Mesenchymal stem cell (in vitro differentiated cells and primary cell): ENCODE measurements at regions not wholly inside any gene's neighbourhood (a gene's known extent, or its start where the extent isn't known, plus 50 kb on each side); places are given as distances from the start of the nearest gene placed in this dataset.

Experiments used
- DNase-seq: peaks from one replicate; pipeline ENCODE4 v3.0.0-alpha.2; 2013
- H2AFZ ChIP-seq: one replicate; pipeline ENCODE4 v1.6.1; 2013; ENCODE audit warnings: low read depth, mild to moderate bottlenecking, control low read depth, inconsistent platforms, low read length, moderate library complexity
- H2AK5ac ChIP-seq: 2 replicates; pipeline ENCODE4 v1.6.1; 2013; ENCODE audit warnings: low read length, moderate library complexity, mild to moderate bottlenecking, inconsistent platforms; ENCODE audit not compliant: severe bottlenecking
- H2BK120ac ChIP-seq: one replicate; pipeline ENCODE4 v1.6.1; 2013; ENCODE audit warnings: low read depth, mild to moderate bottlenecking, inconsistent platforms, low read length, moderate library complexity
- H2BK12ac ChIP-seq, 2 experiments: one replicate each; pipeline ENCODE4 v1.6.1; 2013; ENCODE audit warnings: inconsistent platforms in 2 of 2, low read length in 2 of 2, mild to moderate bottlenecking in 2 of 2, moderate library complexity in 2 of 2, control low read depth in 1 of 2
- H2BK15ac ChIP-seq: one replicate; pipeline ENCODE4 v1.6.1; 2013; ENCODE audit warnings: mild to moderate bottlenecking, low read depth, inconsistent platforms; ENCODE audit not compliant: poor library complexity, severe bottlenecking
- H2BK5ac ChIP-seq: 2 replicates; pipeline ENCODE4 v1.6.1; 2013; ENCODE audit warnings: low read depth, mild to moderate bottlenecking, low read length, control low read depth, inconsistent platforms; ENCODE audit not compliant: poor library complexity, severe bottlenecking
- H3K14ac ChIP-seq, 2 experiments: one replicate each; pipeline ENCODE4 v1.6.1; 2013; ENCODE audit warnings: inconsistent platforms in 2 of 2, low read length in 2 of 2, control low read depth in 1 of 2, mild to moderate bottlenecking in 1 of 2, moderate library complexity in 1 of 2
- H3K18ac ChIP-seq, 2 experiments: one replicate each; pipeline ENCODE4 v1.6.1; 2013; ENCODE audit warnings: inconsistent platforms in 2 of 2, low read length in 2 of 2, control low read depth in 1 of 2, low read depth in 1 of 2, mild to moderate bottlenecking in 1 of 2
- H3K23ac ChIP-seq, 2 experiments: one replicate each; pipeline ENCODE4 v1.6.1; 2013; ENCODE audit warnings: inconsistent platforms in 2 of 2, low read length in 2 of 2, mild to moderate bottlenecking in 2 of 2, moderate library complexity in 2 of 2, control low read depth in 1 of 2
- H3K27ac ChIP-seq: 2 replicates; pipeline ENCODE4 v1.5.1; 2013; ENCODE audit warnings: mild to moderate bottlenecking, moderate library complexity, low read length, control low read depth, inconsistent platforms; ENCODE audit not compliant: poor library complexity, severe bottlenecking
- H3K27me3 ChIP-seq, 2 experiments: 2 replicates each; pipeline versions ENCODE4 v1.6.1 to v1.7.0; 2013; ENCODE audit warnings: low read length in 2 of 2, mild to moderate bottlenecking in 2 of 2, moderate library complexity in 2 of 2, control low read depth in 1 of 2, inconsistent platforms in 1 of 2; ENCODE audit not compliant: control insufficient read depth in 1 of 2, insufficient read depth in 1 of 2
- H3K36me3 ChIP-seq, 2 experiments: 2 replicates each; pipeline versions ENCODE4 v1.6.1 to v1.7.0; 2013; ENCODE audit warnings: low read length in 2 of 2, control low read depth in 1 of 2, inconsistent platforms in 1 of 2, low read depth in 1 of 2, mild to moderate bottlenecking in 1 of 2; ENCODE audit not compliant: insufficient read depth in 2 of 2, control insufficient read depth in 1 of 2
- H3K4ac ChIP-seq, 2 experiments: one replicate each; pipeline ENCODE4 v1.6.1; 2013; ENCODE audit warnings: inconsistent platforms in 2 of 2, low read length in 2 of 2, mild to moderate bottlenecking in 2 of 2, moderate library complexity in 2 of 2, control low read depth in 1 of 2, low read depth in 1 of 2
- H3K4me1 ChIP-seq: 2 replicates; pipeline ENCODE4 v1.6.1; 2013; ENCODE audit warnings: low read depth, low read length, control low read depth; ENCODE audit not compliant: control insufficient read depth, insufficient read depth
- H3K4me2 ChIP-seq: 2 replicates; pipeline ENCODE4 v1.6.1; 2013; ENCODE audit warnings: low read length, mild to moderate bottlenecking, inconsistent platforms; ENCODE audit not compliant: poor library complexity, severe bottlenecking
- H3K4me3 ChIP-seq, 2 experiments: 2 replicates each; pipeline versions ENCODE4 v1.5.1 to v1.7.0; 2013; ENCODE audit warnings: low read length in 2 of 2, mild to moderate bottlenecking in 2 of 2, control low read depth in 1 of 2, low read depth in 1 of 2; ENCODE audit not compliant: insufficient read depth in 1 of 2
- H3K79me1 ChIP-seq: replicated peaks from 2 replicates; pipeline ENCODE4 v1.6.1; 2013; ENCODE audit warnings: mild to moderate bottlenecking, control low read depth, low read length, inconsistent platforms; ENCODE audit not compliant: poor library complexity, severe bottlenecking
- H3K9ac ChIP-seq: 2 replicates; pipeline ENCODE4 v1.7.0; 2013; ENCODE audit warnings: mild to moderate bottlenecking, low read length, moderate library complexity
- H3K9me3 ChIP-seq: 2 replicates; pipeline ENCODE4 v1.7.0; 2013; ENCODE audit warnings: mild to moderate bottlenecking, low read length; ENCODE audit not compliant: control insufficient read depth
- H4K8ac ChIP-seq: one replicate; pipeline ENCODE4 v1.6.1; 2013; ENCODE audit warnings: inconsistent platforms, mild to moderate bottlenecking, low read length, moderate library complexity
- H4K91ac ChIP-seq: one replicate; pipeline ENCODE4 v1.6.1; 2013; ENCODE audit warnings: mild to moderate bottlenecking, low read length, inconsistent platforms
- WGBS: methylation state at CpG from one replicate; pipeline ENCODE4 v1.1.7; 2013; ENCODE audit warnings: mixed read lengths; 5-methylcytosine and 5-hydroxymethylcytosine counted together

GRCh38 chr2:16179701-16180416 lies 239.5 kb downstream of the MYCN start:
- no peak overlapping the region for H2AFZ ChIP-seq
- no peak overlapping the region for H3K14ac ChIP-seq
- no peaks in the 10 kb centered on the region for H3K79me1 ChIP-seq
- H2AK5ac ChIP-seq = no peak overlapping the region
- no peak overlapping the region for H3K4me3 ChIP-seq
- no peak overlapping the region for H3K4ac ChIP-seq
- no peak overlapping the region for H3K4me2 ChIP-seq
- no peak overlapping the region for H3K23ac ChIP-seq
- peaks cover 0 to 2% of the 10 kb centered on the region in 2 experiments for H3K27me3 ChIP-seq
- H3K9me3 ChIP-seq = no peaks in the 10 kb centered on the region
- DNase-seq = no peak
- no peak overlapping the region for H4K91ac ChIP-seq
- no peak overlapping the region for H4K8ac ChIP-seq
- H3K27ac ChIP-seq = no peak overlapping the region
- no peaks in the 10 kb centered on the region for H3K4me1 ChIP-seq
- 32% methylated on average over 8 of the region's 8 CpGs for WGBS
- H2BK15ac ChIP-seq = no peak overlapping the region
- H3K36me3 ChIP-seq = no peaks in the 10 kb centered on the region
- no peak overlapping the region for H3K18ac ChIP-seq
- no peak overlapping the region for H2BK5ac ChIP-seq
- no peak overlapping the region for H2BK120ac ChIP-seq
- H2BK12ac ChIP-seq = no peak overlapping the region
- no peak overlapping the region for H3K9ac ChIP-seq

DNA sequence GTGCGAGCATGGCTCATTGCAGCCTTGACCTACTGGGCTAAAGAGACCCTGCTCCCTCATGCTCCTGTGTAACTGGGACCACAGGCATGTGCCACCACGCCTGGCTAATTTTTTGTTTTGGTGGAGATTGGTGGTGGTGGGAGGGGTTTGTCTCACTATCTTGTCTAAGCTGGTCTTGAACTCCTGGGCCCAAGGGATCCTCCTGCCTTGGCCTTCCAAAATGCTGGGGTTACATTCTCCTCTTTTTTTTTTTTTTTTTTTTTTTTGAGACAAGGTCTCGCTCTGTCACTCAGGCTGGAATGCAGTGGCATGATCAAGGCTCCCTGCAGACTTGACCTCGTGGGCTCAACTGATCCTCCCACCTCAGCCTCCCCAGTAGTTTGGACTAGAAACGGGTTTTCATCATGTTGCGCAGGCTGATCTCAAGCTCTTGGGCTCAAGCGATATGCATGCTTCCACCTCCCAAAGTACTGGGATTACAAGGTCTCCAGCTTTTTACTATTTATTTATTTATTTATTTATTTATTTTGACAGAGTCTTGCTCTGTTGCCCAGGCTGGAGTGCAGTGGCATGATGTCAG lies 238.3 kb downstream of the MYCN start:
- Histone ChIP-seq H3K23ac (no peak overlapping the region), H2BK120ac (no peak overlapping the region), H4K91ac (no peak overlapping the region), H2BK15ac (no peak overlapping the region), H3K9me3 (no peaks in the 10 kb centered on the region), H2AK5ac (no peak overlapping the region), H3K9ac (no peak overlapping the region), H3K27ac (no peak overlapping the region), H4K8ac (no peak overlapping the region), H3K4me3 (no peak overlapping the region), H3K18ac (no peak overlapping the region), H3K14ac (no peak overlapping the region), H3K36me3 (no peaks in the 10 kb centered on the region), H2AFZ (no peak overlapping the region), H3K4me2 (no peak overlapping the region), H3K4ac (no peak overlapping the region), H2BK5ac (no peak overlapping the region), H3K4me1 (no peaks in the 10 kb centered on the region), H2BK12ac (no peak overlapping the region), H3K79me1 (no peaks in the 10 kb centered on the region), H3K27me3 (peaks cover 0 to 2% of the 10 kb centered on the region in 2 experiments)
- DNase-seq = no peak
- 80% methylated on average over 4 of the region's 7 CpGs for WGBS

GRCh38 chr2:16177671-16178180 lies 237.4 kb downstream of the MYCN start:
- no peaks in the 10 kb centered on the region for H3K36me3 ChIP-seq
- no peaks in the 10 kb centered on the region for H3K4me1 ChIP-seq
- no peak overlapping the region for H3K4me2 ChIP-seq
- H3K27ac ChIP-seq = no peak overlapping the region
- H2BK12ac ChIP-seq = no peak overlapping the region
- H3K4me3 ChIP-seq = no peak overlapping the region
- H3K9ac ChIP-seq = no peak overlapping the region
- no peak overlapping the region for H2BK5ac ChIP-seq
- H2BK120ac ChIP-seq = no peak overlapping the region
- H2BK15ac ChIP-seq = no peak overlapping the region
- H3K79me1 ChIP-seq = no peaks in the 10 kb centered on the region
- no peak overlapping the region for H2AK5ac ChIP-seq
- DNase-seq = no peak
- H3K9me3 ChIP-seq = no peaks in the 10 kb centered on the region
- no peak overlapping the region for H2AFZ ChIP-seq
- no peak overlapping the region for H3K14ac ChIP-seq
- no peak overlapping the region for H3K23ac ChIP-seq
- no peak overlapping the region for H3K4ac ChIP-seq
- H4K91ac ChIP-seq = no peak overlapping the region
- no peak overlapping the region for H4K8ac ChIP-seq
- no peak overlapping the region for H3K18ac ChIP-seq
- peaks cover 0 to 2% of the 10 kb centered on the region in 2 experiments for H3K27me3 ChIP-seq

DNA sequence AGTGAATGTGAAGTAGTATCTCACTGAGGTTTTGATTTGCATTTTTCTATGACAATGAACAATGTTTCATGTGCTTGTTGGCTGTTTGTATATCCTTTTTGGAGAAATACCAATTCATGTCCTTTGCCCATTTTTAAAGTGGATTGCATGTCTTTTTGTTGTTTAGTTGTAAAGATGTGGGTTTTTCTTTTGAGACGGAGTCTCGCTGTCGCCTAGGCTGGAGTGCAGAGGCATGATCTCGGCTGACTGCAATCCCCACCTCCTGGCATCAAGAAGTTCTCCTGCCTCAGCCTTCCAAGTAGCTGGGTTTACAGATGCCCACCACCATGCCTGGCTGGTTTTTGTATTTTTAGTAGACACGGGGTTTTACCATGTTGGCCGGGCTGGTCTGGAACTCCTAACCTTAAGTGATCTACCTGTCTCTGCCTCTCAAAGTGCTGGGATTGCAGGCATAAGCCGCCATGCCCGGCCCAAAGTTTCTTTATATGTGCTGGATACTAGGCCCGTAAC lies 236.7 kb downstream of the MYCN start:
- Histone ChIP-seq H3K36me3 (no peaks in the 10 kb centered on the region), H3K27me3 (peaks cover 0 to 2% of the 10 kb centered on the region in 2 experiments), H2BK120ac (no peak overlapping the region), H2BK5ac (no peak overlapping the region), H3K9me3 (no peaks in the 10 kb centered on the region), H2BK15ac (no peak overlapping the region), H3K18ac (no peak overlapping the region), H3K23ac (no peak overlapping the region), H3K27ac (no peak overlapping the region), H3K79me1 (no peaks in the 10 kb centered on the region), H2BK12ac (no peak overlapping the region), H2AFZ (no peak overlapping the region), H3K14ac (no peak overlapping the region), H3K4ac (no peak overlapping the region), H3K4me2 (no peak overlapping the region), H4K91ac (no peak overlapping the region), H3K4me3 (no peak overlapping the region), H3K4me1 (no peaks in the 10 kb centered on the region), H2AK5ac (no peak overlapping the region), H3K9ac (no peak overlapping the region), H4K8ac (no peak overlapping the region)
- no peak for DNase-seq
- 95% methylated on average over 5 of the region's 9 CpGs for WGBS
